KMS-11 (cell line): ENCODE measurements at regions not wholly inside any gene's neighbourhood (a gene's known extent, or its start where the extent isn't known, plus 50 kb on each side); places are given as distances from the start of the nearest gene placed in this dataset.

Experiments used
- H2AFZ ChIP-seq: fragments of 200-600 bp; sonication (generic); 2 replicates; pipeline ENCODE4 v1.6.1; 2016; ENCODE audit warnings: antibody characterized with exemption, mixed run types, low read depth
- H3K27ac ChIP-seq: fragments of 200-600 bp; sonication (generic); 2 replicates; pipeline ENCODE4 v1.6.1; 2016; ENCODE audit warnings: mild to moderate bottlenecking, mixed run types
- H3K27me3 ChIP-seq: fragments of 200-600 bp; sonication (generic); 2 replicates; pipeline ENCODE4 v1.6.1; 2017; ENCODE audit warnings: mild to moderate bottlenecking, low read depth, mixed run types, moderate library complexity; ENCODE audit not compliant: insufficient read depth
- H3K36me3 ChIP-seq: fragments of 200-600 bp; sonication (generic); 2 replicates; pipeline ENCODE4 v1.6.1; 2017; ENCODE audit warnings: mild to moderate bottlenecking, mixed run types; ENCODE audit not compliant: insufficient read depth
- H3K4me1 ChIP-seq: fragments of 200-600 bp; sonication (generic); 2 replicates; pipeline ENCODE4 v1.6.1; 2016; ENCODE audit warnings: mild to moderate bottlenecking, low read depth, mixed run types; ENCODE audit not compliant: poor library complexity, severe bottlenecking
- H3K4me2 ChIP-seq: fragments of 200-600 bp; sonication (generic); 2 replicates; pipeline ENCODE4 v1.7.0; 2016; ENCODE audit warnings: mild to moderate bottlenecking, mixed run types
- H3K4me3 ChIP-seq: fragments of 200-600 bp; sonication (generic); IDR thresholded peaks from 2 replicates; pipeline ENCODE4 v1.6.1; 2017; ENCODE audit warnings: low read depth, low read length, mixed read lengths; ENCODE audit not compliant: insufficient read depth
- H3K79me2 ChIP-seq: fragments of 200-600 bp; sonication (generic); 2 replicates; pipeline ENCODE4 v1.6.1; 2016; ENCODE audit warnings: low read depth, mixed run types; ENCODE audit not compliant: insufficient read depth
- H3K9ac ChIP-seq: fragments of 200-600 bp; sonication (generic); 2 replicates; pipeline ENCODE4 v1.6.1; 2016; ENCODE audit warnings: mild to moderate bottlenecking, mixed run types
- H4K20me1 ChIP-seq: fragments of 200-600 bp; sonication (generic); 2 replicates; pipeline ENCODE4 v1.6.1; 2016; ENCODE audit warnings: mild to moderate bottlenecking, mixed run types; ENCODE audit not compliant: insufficient read depth
- TF ChIP-seq, protein P1 (sequence below): fragments of 200-600 bp; sonication (generic); conservative IDR thresholded peaks from 2 replicates; pipeline ENCODE4 v1.6.1; 2017; ENCODE audit warnings: low read depth, mild to moderate bottlenecking, antibody characterized with exemption, low read length, moderate library complexity, mixed read lengths

DNA sequence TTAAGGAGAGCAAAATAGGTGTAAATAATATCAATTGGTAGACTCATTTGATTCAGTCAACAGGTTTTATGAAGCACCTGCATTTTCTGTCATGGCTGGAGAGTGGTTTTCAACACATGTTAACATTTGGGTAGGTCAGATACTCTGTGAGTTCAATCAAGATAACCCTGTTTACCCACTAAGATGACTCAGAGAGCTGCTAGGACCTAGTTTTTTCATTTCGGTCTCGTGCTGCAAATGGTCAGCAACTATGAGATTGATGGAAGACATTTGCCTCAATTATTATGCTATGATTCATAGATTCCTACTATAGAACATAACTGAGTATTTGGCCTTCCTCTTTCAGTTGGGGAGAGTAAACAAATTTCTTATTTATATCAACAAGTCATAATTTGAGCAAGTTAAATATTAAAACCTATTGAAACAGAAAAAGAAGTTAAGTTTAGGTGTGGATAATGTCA, 391.4 kb upstream of the CITED2 start:
- no peaks in the 10 kb centered on the region for H3K79me2 ChIP-seq
- no peak overlapping the region for H3K9ac ChIP-seq
- H3K4me2 ChIP-seq = no peak overlapping the region
- TF ChIP-seq, protein P1, sequence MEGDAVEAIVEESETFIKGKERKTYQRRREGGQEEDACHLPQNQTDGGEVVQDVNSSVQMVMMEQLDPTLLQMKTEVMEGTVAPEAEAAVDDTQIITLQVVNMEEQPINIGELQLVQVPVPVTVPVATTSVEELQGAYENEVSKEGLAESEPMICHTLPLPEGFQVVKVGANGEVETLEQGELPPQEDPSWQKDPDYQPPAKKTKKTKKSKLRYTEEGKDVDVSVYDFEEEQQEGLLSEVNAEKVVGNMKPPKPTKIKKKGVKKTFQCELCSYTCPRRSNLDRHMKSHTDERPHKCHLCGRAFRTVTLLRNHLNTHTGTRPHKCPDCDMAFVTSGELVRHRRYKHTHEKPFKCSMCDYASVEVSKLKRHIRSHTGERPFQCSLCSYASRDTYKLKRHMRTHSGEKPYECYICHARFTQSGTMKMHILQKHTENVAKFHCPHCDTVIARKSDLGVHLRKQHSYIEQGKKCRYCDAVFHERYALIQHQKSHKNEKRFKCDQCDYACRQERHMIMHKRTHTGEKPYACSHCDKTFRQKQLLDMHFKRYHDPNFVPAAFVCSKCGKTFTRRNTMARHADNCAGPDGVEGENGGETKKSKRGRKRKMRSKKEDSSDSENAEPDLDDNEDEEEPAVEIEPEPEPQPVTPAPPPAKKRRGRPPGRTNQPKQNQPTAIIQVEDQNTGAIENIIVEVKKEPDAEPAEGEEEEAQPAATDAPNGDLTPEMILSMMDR = no peak
- no peaks in the 10 kb centered on the region for H3K36me3 ChIP-seq
- H3K27ac ChIP-seq = no peak overlapping the region
- no peak overlapping the region for H3K4me3 ChIP-seq
- no peaks in the 10 kb centered on the region for H3K27me3 ChIP-seq
- no peak overlapping the region for H2AFZ ChIP-seq
- no peaks in the 10 kb centered on the region for H4K20me1 ChIP-seq
- H3K4me1 ChIP-seq = peaks cover 11% of the 10 kb centered on the region

DNA sequence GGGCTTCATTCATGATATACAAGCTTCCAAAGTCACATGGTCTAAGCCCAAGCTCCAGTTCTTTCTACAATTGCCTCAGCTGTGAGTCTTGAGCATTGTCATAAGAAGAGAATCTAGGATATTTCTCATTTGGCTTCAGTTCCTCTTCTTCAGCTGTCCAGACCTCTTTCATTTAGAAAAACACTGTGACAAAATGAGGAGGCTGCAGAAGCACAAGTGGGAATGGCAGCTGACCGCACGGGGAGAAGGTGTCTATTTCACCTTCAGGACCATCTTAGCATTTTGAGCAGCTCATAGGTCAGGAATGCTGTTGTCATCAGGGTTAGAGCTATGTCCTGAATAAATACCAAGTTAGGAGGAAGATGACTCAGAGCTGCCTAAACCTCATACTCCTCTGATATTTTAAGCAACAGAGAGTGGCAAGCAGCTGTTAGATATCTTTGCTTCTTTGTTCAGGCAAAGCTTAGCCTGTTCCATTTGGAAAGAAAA, 390.1 kb upstream of the CITED2 start:
- H3K79me2 ChIP-seq = no peaks in the 10 kb centered on the region
- no peak overlapping the region for H2AFZ ChIP-seq
- H3K9ac ChIP-seq = no peak overlapping the region
- H4K20me1 ChIP-seq = no peaks in the 10 kb centered on the region
- no peak overlapping the region for H3K27ac ChIP-seq
- peaks cover 11% of the 10 kb centered on the region for H3K4me1 ChIP-seq
- no peak overlapping the region for H3K4me2 ChIP-seq
- no peaks in the 10 kb centered on the region for H3K36me3 ChIP-seq
- TF ChIP-seq, protein P1 = no peak
- H3K4me3 ChIP-seq = no peak overlapping the region
- no peaks in the 10 kb centered on the region for H3K27me3 ChIP-seq

DNA sequence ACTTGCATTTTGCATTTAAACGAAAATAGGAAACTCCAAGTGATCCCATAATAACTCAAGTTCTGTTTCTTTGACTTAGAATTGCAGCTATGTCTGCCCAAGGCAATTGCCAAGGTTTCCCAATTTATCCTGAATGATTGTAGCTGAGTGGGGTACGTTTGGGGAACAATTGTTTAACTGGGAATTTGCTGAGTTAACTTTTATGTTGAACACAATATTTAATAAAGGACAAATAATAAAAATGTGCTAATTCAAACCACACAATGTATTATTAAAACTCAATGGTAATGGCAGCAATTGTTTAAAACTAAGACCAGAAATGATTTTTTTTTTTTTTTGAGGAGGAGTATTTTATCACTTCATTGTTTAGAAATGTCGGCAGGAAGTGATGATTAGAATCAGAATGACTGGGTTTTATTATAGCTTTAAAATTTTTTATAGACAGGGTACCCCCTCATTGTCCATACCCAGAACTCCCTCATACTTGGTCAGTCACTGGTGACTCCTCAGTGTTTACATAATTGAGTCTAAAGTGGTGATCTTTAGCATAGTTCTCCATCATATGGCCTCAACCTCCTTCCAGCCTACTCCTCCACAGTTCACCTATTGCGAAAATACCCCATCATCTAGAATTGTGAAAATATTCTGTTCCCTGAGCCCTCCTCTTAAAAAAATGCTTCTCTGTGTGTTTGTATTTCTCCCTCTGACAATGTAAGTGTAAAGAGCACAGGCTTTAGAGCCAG, 389.2 kb upstream of the CITED2 start:
- Histone ChIP-seq H3K9ac (no peak overlapping the region), H3K27ac (no peak overlapping the region), H2AFZ (no peak overlapping the region), H3K4me2 (no peak overlapping the region), H3K4me1 (peaks cover 11% of the 10 kb centered on the region), H3K27me3 (no peaks in the 10 kb centered on the region), H4K20me1 (no peaks in the 10 kb centered on the region), H3K79me2 (no peaks in the 10 kb centered on the region), H3K4me3 (no peak overlapping the region), H3K36me3 (no peaks in the 10 kb centered on the region)
- TF ChIP-seq, protein P1 = no peak

DNA sequence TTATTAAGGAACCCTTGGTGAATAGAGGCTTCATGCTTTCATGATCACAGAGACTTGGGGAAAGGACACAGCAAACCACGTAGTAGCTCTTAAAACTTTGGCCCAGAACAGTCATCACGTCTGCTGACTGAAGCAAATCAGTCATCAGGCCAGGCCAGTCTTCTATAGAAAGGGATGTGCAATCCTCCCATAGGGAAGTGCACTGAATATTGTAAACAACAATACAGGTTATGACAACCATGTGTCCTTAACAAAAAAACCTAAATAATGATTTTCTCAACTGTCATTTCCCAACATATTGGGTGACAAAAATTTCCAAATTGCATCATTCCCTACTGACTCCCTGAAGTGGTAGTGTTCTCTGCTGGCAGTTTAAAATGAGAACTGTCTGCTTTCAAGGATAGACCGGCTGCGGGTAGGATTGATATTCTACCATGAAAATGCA, 388.2 kb upstream of the CITED2 start:
- Histone ChIP-seq H4K20me1 (no peaks in the 10 kb centered on the region), H3K4me2 (no peak overlapping the region), H3K36me3 (no peaks in the 10 kb centered on the region), H2AFZ (no peak overlapping the region), H3K27ac (no peak overlapping the region), H3K27me3 (no peaks in the 10 kb centered on the region), H3K79me2 (no peaks in the 10 kb centered on the region), H3K4me3 (no peak overlapping the region), H3K9ac (no peak overlapping the region), H3K4me1 (peaks cover 11% of the 10 kb centered on the region)
- TF ChIP-seq, protein P1 = no peak
